Breast epithelium (tissue), 4 donors: ENCODE measurements at regions not wholly inside any gene's neighbourhood (a gene's known extent, or its start where the extent isn't known, plus 50 kb on each side); places are given as distances from the start of the nearest gene placed in this dataset.

Source experiments
- DNase-seq, 2 donors: peaks; one replicate each; pipeline ENCODE4 v3.0.0-alpha.2; 2019; ENCODE audit warnings: low spot score in 2 of 2
- H3K27ac ChIP-seq, 2 donors: fragments of 200-600 bp; sonication (generic) in 1 of 2; one replicate each; pipeline ENCODE4 v1.5.1; 2016 to 2019; ENCODE audit warnings: mild to moderate bottlenecking in 1 of 2
- H3K27me3 ChIP-seq, 2 donors: fragments of 200-600 bp; sonication (generic) in 1 of 2; one replicate each; pipeline versions ENCODE4 v1.5.1 to v1.6.0; 2017 to 2019; ENCODE audit warnings: control low read depth in 1 of 2, mild to moderate bottlenecking in 1 of 2
- H3K36me3 ChIP-seq: fragments of 200-600 bp; one replicate; pipeline ENCODE4 v1.5.1; 2019
- H3K4me1 ChIP-seq, 2 donors: fragments of 200-600 bp; sonication (generic); one replicate each; pipeline ENCODE4 v1.5.1; 2016 to 2019; ENCODE audit warnings: control low read depth in 1 of 2
- H3K4me3 ChIP-seq, 3 donors: fragments of 200-600 bp; sonication (generic); 1 replicate in 2 of 3; 2 replicates in 1 of 3; pipeline ENCODE4 v1.5.1; 2016 to 2019; ENCODE audit warnings: mild to moderate bottlenecking in 3 of 3, moderate library complexity in 2 of 3
- H3K9me3 ChIP-seq, 2 donors: fragments of 200-600 bp; sonication (generic) in 1 of 2; one replicate each; pipeline ENCODE4 v1.5.1; 2016 to 2019; ENCODE audit warnings: control low read depth in 1 of 2
- CTCF ChIP-seq, 3 donors: fragments of 450-650 bp; IDR thresholded peaks; one replicate each; pipeline ENCODE4 v1.5.1; 2016 to 2017; ENCODE audit warnings: antibody characterized with exemption in 3 of 3, mild to moderate bottlenecking in 3 of 3, moderate library complexity in 3 of 3
- POLR2A ChIP-seq: fragments of 450-650 bp; IDR thresholded peaks from one replicate; pipeline ENCODE4 v1.6.1; 2016; ENCODE audit warnings: antibody characterized with exemption, mild to moderate bottlenecking, moderate library complexity
- POLR2AphosphoS5 ChIP-seq, 3 donors: sonication (generic); formaldehyde crosslinking; IDR thresholded peaks; one replicate each; pipeline ENCODE4 v1.6.1; 2017; ENCODE audit warnings: antibody characterized with exemption in 3 of 3
- intact Hi-C: fragments of 100-400 bp; cut with DNase I; formaldehyde crosslinking; loops from one replicate; pipeline ENCODE4 v1.15.1; 2023; ENCODE audit warnings: low total_unique reads

- Histone ChIP-seq H3K9me3 (no peaks in the 10 kb centered on the region), H3K4me3 (no peak overlapping the region), H3K27ac (no peak overlapping the region), H3K36me3 (no peaks in the 10 kb centered on the region), H3K27me3 (no peaks in the 10 kb centered on the region), H3K4me1 (no peaks in the 10 kb centered on the region)
- intact Hi-C loops: no loop called here
- no peak for DNase-seq
- TF ChIP-seq CTCF (IDR thresholded peaks at IDR 0.05) (no peak), POLR2AphosphoS5 (IDR thresholded peaks at IDR 0.05) (no peak), POLR2A (no peak)
Observed at GRCh38 chr21:38179511-38179910, 77.3 kb upstream of the KCNJ15 start.

GRCh38 chr21:38181096-38181495 is 75.7 kb upstream of the KCNJ15 start:
- intact Hi-C loops: no loop called here

GRCh38 chr21:38182370-38182985 is 74.3 kb upstream of the KCNJ15 start:
- Histone ChIP-seq H3K36me3 (no peaks in the 10 kb centered on the region), H3K27ac (no peak overlapping the region), H3K4me3 (no peak overlapping the region), H3K4me1 (no peaks in the 10 kb centered on the region), H3K27me3 (no peaks in the 10 kb centered on the region), H3K9me3 (peaks cover 6 to 8% of the 10 kb centered on the region in 2 donors)
- no peak for TF ChIP-seq POLR2A
- TF ChIP-seq CTCF (IDR thresholded peaks at IDR 0.05): no peak
- TF ChIP-seq POLR2AphosphoS5 (IDR thresholded peaks at IDR 0.05): no peak
- intact Hi-C loops: no loop called here
- DNase-seq: no peak

More at GRCh38 chr21:38181096-38181495, 75.7 kb upstream of the KCNJ15 start:
- no peak overlapping the region for H3K27ac ChIP-seq
- no peaks in the 10 kb centered on the region for H3K27me3 ChIP-seq
- no peaks in the 10 kb centered on the region for H3K4me1 ChIP-seq
- peaks cover 0 to 8% of the 10 kb centered on the region in 2 donors for H3K9me3 ChIP-seq
- no peak for DNase-seq
- no peak overlapping the region for H3K4me3 ChIP-seq
- H3K36me3 ChIP-seq: no peaks in the 10 kb centered on the region
- no peak for TF ChIP-seq POLR2A
- TF ChIP-seq POLR2AphosphoS5 (IDR thresholded peaks at IDR 0.05): no peak
- no peak for TF ChIP-seq CTCF (IDR thresholded peaks at IDR 0.05)

DNA sequence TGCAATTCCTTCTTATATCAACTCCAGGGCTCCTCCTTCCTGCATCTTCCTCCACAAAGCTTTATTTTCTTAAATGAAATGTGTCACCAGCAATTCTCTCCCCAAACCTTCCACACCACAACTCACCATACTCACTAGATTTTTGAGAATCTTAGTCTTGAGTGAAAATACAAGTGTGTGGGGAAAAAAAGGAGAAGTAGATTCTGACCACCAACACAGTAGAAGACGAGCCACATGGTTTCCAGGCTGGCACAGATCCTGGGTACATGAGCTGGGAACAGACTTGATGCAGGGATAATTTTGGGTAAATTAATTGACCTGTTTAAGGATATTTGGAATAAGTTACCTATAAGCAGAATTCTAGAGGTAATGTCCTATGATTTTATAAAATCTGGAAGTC is 72.8 kb upstream of the KCNJ15 start:
- intact Hi-C loops: no loop called here
- H3K27ac ChIP-seq: no peak overlapping the region
- no peak for DNase-seq
- H3K4me3 ChIP-seq: no peak overlapping the region
- H3K9me3 ChIP-seq: peaks cover 6 to 8% of the 10 kb centered on the region in 2 donors
- H3K36me3 ChIP-seq: no peaks in the 10 kb centered on the region
- H3K4me1 ChIP-seq: no peaks in the 10 kb centered on the region
- TF ChIP-seq CTCF (IDR thresholded peaks at IDR 0.05) (no peak), POLR2A (no peak), POLR2AphosphoS5 (IDR thresholded peaks at IDR 0.05) (no peak)
- no peaks in the 10 kb centered on the region for H3K27me3 ChIP-seq

DNA sequence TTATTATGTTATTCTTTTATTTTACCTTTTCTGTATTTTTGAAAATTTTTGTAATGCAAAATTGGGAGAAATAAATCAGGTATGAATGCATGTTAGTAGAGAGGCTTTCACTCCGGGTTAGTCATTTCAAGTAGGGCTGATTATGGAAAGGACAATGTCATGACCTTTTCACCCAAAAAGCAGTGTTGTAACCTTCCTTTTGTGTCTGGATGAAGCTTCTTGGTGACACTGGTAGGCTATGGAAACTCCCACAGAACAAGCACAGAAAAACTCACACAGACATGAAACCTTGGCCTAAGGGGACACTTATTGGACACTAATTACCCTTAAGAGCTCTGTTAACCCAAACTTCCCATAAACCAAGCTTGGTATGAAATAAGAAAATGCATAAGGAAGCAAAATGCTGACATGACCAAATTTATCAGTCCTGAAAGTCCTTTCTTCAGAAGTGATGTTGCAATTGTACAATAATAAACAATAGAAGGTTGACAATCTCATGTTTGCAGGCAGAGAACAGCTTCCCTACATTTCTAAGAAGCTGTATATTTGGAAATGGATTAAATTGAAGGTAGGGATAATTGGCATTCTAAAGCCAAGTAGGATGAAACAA is 70.0 kb upstream of the KCNJ15 start:
- no peak overlapping the region for H3K4me3 ChIP-seq
- TF ChIP-seq CTCF (IDR thresholded peaks at IDR 0.05) (no peak), POLR2AphosphoS5 (IDR thresholded peaks at IDR 0.05) (no peak), POLR2A (no peak)
- no peaks in the 10 kb centered on the region for H3K36me3 ChIP-seq
- no peaks in the 10 kb centered on the region for H3K4me1 ChIP-seq
- no peaks in the 10 kb centered on the region for H3K27me3 ChIP-seq
- H3K9me3 ChIP-seq: peaks cover 6 to 8% of the 10 kb centered on the region in 2 donors
- intact Hi-C loops: no loop called here
- no peak for DNase-seq
- no peak overlapping the region for H3K27ac ChIP-seq
